ENCODE measurements at regions not wholly inside any gene's neighbourhood (a gene's known extent, or its start where the extent isn't known, plus 50 kb on each side); places are given as distances from the start of the nearest gene placed in this dataset.

DNA sequence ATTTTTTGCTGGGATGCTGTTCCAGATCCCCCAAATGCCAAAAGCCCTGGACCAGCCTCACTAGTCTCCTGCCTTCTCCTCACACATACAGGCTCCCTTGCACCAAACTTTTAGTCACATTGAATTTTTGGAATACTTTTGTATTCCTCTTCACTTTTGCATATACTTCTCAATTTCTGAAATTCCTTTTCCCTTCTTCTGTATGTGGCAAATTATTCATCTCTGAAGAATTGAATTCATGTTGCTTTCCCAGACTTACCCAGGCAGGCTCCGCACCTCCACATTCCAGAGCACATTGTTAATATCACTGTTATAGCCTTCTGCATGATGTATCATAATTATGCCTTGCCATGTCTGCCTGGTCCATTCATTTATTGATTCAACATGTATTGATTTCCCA, 255.3 kb upstream of the POU3F2 start:
- Histone ChIP-seq H3K4me3 (ENCODE audit: low read length) (no peak overlapping the region), H3K4me1 (ENCODE audit: control insufficient read depth, insufficient read depth, low read length) (no peaks in the 10 kb centered on the region), H3K36me3 (ENCODE audit: control insufficient read depth, insufficient read depth, low read length) (no peaks in the 10 kb centered on the region), H3K27me3 (ENCODE audit: control insufficient read depth, insufficient read depth, low read length) (no peaks in the 10 kb centered on the region), H3K9me3 (ENCODE audit: control insufficient read depth, insufficient read depth, low read length) (no peaks in the 10 kb centered on the region), H3K27ac (ENCODE audit: low read length) (no peak overlapping the region)
- Mint-ChIP-seq H3K36me3 (no peaks in the 10 kb centered on the region), H3K27ac (no peak overlapping the region), H3K9me3 (peaks cover 4% of the 10 kb centered on the region in 2 donors), H3K4me1 (no peaks in the 10 kb centered on the region), H3K4me3 (no peak overlapping the region), H3K27me3 (ENCODE audit: low read depth in 2 of 2) (no peaks in the 10 kb centered on the region)
- ATAC-seq = no peak
- no peak for TF ChIP-seq CTCF (IDR thresholded peaks at IDR 0.05)
- intact Hi-C loops (cut with micrococcal nuclease) = no loop called here
- WGBS (ENCODE audit: insufficient coverage) = 100% methylated on average over 1 of the region's 1 CpG
- no peak for DNase-seq

- no peak for TF ChIP-seq CTCF (IDR thresholded peaks at IDR 0.05)
- DNase-seq (no peak), ATAC-seq (no peak)
- H3K27ac ChIP-seq (ENCODE audit: low read length) = no peak overlapping the region
- H3K27me3 ChIP-seq (ENCODE audit: control insufficient read depth, insufficient read depth, low read length) = no peaks in the 10 kb centered on the region
- no peaks in the 10 kb centered on the region for H3K36me3 Mint-ChIP-seq
- H3K4me3 Mint-ChIP-seq = no peak overlapping the region
- no peaks in the 10 kb centered on the region for H3K4me1 ChIP-seq (ENCODE audit: control insufficient read depth, insufficient read depth, low read length)
- no peaks in the 10 kb centered on the region for H3K4me1 Mint-ChIP-seq
- H3K9me3 ChIP-seq (ENCODE audit: control insufficient read depth, insufficient read depth, low read length) = no peaks in the 10 kb centered on the region
- H3K9me3 Mint-ChIP-seq = peaks cover 4% of the 10 kb centered on the region in 2 donors
- WGBS (ENCODE audit: insufficient coverage) = 100% methylated on average over 1 of the region's 1 CpG
- H3K27ac Mint-ChIP-seq = no peak overlapping the region
- H3K27me3 Mint-ChIP-seq (ENCODE audit: low read depth in 2 of 2) = no peaks in the 10 kb centered on the region
- intact Hi-C loops (cut with micrococcal nuclease) = no loop called here
- H3K36me3 ChIP-seq (ENCODE audit: control insufficient read depth, insufficient read depth, low read length) = no peaks in the 10 kb centered on the region
- H3K4me3 ChIP-seq (ENCODE audit: low read length) = no peak overlapping the region
Observed at GRCh38 chr6:98579941-98580340, 254.4 kb upstream of the POU3F2 start.

- H3K27me3 Mint-ChIP-seq (ENCODE audit: low read depth in 2 of 2) = no peaks in the 10 kb centered on the region
- Histone ChIP-seq H3K27me3 (ENCODE audit: control insufficient read depth, insufficient read depth, low read length) (no peaks in the 10 kb centered on the region), H3K4me1 (ENCODE audit: control insufficient read depth, insufficient read depth, low read length) (no peaks in the 10 kb centered on the region), H3K36me3 (ENCODE audit: control insufficient read depth, insufficient read depth, low read length) (no peaks in the 10 kb centered on the region), H3K27ac (ENCODE audit: low read length) (no peak overlapping the region), H3K4me3 (ENCODE audit: low read length) (no peak overlapping the region), H3K9me3 (ENCODE audit: control insufficient read depth, insufficient read depth, low read length) (no peaks in the 10 kb centered on the region)
- intact Hi-C loops (cut with micrococcal nuclease) = no loop called here
- WGBS (ENCODE audit: insufficient coverage) = 86% methylated on average over 1 of the region's 1 CpG
- H3K4me3 Mint-ChIP-seq = no peak overlapping the region
- ATAC-seq (no peak), DNase-seq (no peak)
- no peak overlapping the region for H3K27ac Mint-ChIP-seq
- no peaks in the 10 kb centered on the region for H3K36me3 Mint-ChIP-seq
- no peaks in the 10 kb centered on the region for H3K4me1 Mint-ChIP-seq
- TF ChIP-seq CTCF (IDR thresholded peaks at IDR 0.05) = no peak
- H3K9me3 Mint-ChIP-seq = peaks cover 4% of the 10 kb centered on the region in 2 donors
Observed at GRCh38 chr6:98581705-98582104, 252.7 kb upstream of the POU3F2 start.

- Mint-ChIP-seq H3K4me3 (no peak overlapping the region), H3K27ac (no peak overlapping the region), H3K4me1 (no peaks in the 10 kb centered on the region), H3K27me3 (ENCODE audit: low read depth in 2 of 2) (no peaks in the 10 kb centered on the region), H3K36me3 (no peaks in the 10 kb centered on the region), H3K9me3 (peaks cover 4% of the 10 kb centered on the region in 2 donors)
- no peaks in the 10 kb centered on the region for H3K27me3 ChIP-seq (ENCODE audit: control insufficient read depth, insufficient read depth, low read length)
- no peak for TF ChIP-seq CTCF (IDR thresholded peaks at IDR 0.05)
- no peaks in the 10 kb centered on the region for H3K4me1 ChIP-seq (ENCODE audit: control insufficient read depth, insufficient read depth, low read length)
- no peaks in the 10 kb centered on the region for H3K36me3 ChIP-seq (ENCODE audit: control insufficient read depth, insufficient read depth, low read length)
- H3K9me3 ChIP-seq (ENCODE audit: control insufficient read depth, insufficient read depth, low read length) = no peaks in the 10 kb centered on the region
- H3K4me3 ChIP-seq (ENCODE audit: low read length) = no peak overlapping the region
- DNase-seq (no peak), ATAC-seq (no peak)
- WGBS (ENCODE audit: insufficient coverage) = 60% methylated on average over 1 of the region's 1 CpG
- H3K27ac ChIP-seq (ENCODE audit: low read length) = no peak overlapping the region
- intact Hi-C loops (cut with micrococcal nuclease) = no loop called here
Observed at GRCh38 chr6:98583506-98583905, 250.9 kb upstream of the POU3F2 start.

Measured in natural killer cell (primary cell).